ENCODE measurements at regions not wholly inside any gene's neighbourhood (a gene's known extent, or its start where the extent isn't known, plus 50 kb on each side); places are given as distances from the start of the nearest gene placed in this dataset.

DNA sequence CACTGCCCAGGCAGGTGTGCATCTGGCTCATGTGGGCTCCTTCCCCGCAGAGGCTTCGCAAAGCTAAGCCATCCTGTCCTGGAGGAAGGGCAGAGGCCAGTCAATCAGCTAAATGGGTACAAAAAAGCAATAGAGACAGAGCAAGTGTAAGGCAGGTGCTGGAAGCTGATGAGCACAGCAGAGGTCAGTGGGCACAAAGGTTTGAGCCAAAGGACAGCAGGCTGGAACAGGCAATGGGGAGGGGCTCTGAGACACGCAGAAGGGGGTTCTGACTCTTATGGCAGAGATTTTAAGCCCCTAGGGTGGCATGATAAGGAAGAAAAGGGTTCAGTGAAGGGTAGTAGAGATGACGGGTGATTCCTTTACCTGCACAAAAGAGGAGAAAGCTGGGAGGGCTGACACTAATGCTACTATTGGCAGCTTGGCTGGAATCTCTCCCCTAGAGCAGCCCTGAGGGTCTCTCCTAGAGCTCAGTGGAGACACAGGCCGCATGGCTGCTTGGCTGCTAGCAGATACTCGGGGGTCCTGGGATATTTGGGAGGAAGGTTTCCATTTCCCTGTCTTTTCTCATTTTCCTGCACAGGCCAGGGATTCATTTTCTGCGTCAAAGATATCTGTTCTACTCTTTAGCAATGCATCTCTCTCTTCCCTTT, 132.4 kb downstream of the MYCN start:
- DNase-seq (ENCODE audit: extremely low read depth, low read depth): no peak
- TF ChIP-seq, protein P1, sequence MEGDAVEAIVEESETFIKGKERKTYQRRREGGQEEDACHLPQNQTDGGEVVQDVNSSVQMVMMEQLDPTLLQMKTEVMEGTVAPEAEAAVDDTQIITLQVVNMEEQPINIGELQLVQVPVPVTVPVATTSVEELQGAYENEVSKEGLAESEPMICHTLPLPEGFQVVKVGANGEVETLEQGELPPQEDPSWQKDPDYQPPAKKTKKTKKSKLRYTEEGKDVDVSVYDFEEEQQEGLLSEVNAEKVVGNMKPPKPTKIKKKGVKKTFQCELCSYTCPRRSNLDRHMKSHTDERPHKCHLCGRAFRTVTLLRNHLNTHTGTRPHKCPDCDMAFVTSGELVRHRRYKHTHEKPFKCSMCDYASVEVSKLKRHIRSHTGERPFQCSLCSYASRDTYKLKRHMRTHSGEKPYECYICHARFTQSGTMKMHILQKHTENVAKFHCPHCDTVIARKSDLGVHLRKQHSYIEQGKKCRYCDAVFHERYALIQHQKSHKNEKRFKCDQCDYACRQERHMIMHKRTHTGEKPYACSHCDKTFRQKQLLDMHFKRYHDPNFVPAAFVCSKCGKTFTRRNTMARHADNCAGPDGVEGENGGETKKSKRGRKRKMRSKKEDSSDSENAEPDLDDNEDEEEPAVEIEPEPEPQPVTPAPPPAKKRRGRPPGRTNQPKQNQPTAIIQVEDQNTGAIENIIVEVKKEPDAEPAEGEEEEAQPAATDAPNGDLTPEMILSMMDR (IDR thresholded peaks at IDR 0.05; ENCODE audit: low read depth, low read length): no peak

DNA sequence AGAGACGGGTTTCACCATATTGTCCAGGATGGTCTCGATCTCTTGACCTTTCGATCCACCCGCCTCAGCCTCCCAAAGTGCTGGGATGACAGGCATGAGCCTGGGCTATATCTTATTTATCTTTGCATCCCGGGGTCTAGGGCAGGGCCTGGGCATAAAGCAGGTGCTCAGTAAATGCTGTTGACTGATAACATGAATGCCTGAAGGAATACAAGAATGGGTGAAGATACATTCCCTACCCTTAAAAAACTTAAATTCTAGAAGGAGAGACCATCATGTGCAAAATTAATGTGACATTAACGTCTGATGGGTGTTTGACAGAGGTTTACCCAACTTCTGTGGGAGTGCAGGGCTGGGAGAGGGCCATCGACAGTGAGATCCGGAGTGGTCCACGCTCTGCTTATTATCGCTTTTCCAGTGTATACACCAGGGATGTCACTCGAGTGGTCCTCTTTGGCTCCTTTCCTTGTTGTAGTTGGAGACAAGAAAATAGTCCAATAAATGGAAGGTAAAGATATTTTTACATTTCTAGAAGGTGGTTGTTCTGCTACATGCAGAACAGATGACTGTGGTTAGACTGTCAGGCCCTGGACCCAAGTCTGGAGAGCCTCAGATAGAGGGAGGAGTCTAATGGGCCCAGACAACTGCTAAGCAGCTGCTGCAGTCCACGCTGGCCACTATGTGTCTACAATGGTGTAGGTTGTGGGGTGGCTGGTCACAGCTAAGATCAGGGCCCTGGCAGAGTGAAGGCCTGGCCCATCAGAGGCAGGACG, 131.7 kb downstream of the MYCN start:
- TF ChIP-seq, protein P1 (IDR thresholded peaks at IDR 0.05; ENCODE audit: low read depth, low read length): no peak
- DNase-seq (ENCODE audit: extremely low read depth, low read depth): no peak

DNA sequence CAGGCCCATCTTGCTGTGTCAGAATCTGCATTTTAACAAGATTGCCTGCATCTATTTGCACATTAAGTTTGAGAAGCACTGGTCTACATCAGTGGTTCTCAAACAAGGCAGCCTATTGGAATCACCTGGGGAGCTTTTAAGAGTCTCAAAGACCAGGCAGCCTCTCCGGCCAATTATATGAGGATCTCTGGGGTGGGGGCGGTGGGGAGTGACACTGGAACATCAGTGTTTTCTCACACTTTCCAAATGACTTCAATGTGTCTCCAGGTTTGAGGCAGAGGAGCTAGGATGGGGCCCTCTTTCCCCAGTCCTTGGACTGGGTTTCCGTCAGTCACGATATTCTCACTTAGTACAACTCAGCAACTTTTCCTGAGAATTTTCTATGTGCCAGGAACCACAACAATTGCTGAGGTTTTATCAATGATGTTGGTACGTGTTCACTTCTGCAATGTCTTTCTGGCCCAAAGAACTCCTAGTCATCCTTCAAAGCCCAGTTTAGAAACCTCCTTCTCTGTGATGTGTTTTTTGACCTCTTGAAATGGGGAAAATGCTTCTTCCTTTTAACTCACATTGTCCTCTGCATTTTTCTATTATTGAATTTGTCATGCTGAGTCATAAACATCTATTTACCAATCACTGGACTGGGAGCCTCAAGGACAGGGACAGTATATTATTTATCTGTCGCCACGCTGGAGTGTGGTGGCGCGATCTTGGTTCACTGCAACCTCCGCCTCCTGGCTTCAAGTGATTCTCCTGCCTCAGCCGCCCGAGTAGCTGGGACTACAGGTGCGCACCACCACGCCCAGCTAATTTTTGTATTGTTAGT, 130.9 kb downstream of the MYCN start:
- no peak for DNase-seq (ENCODE audit: extremely low read depth, low read depth)
- TF ChIP-seq, protein P1 (IDR thresholded peaks at IDR 0.05; ENCODE audit: low read depth, low read length): no peak

DNA sequence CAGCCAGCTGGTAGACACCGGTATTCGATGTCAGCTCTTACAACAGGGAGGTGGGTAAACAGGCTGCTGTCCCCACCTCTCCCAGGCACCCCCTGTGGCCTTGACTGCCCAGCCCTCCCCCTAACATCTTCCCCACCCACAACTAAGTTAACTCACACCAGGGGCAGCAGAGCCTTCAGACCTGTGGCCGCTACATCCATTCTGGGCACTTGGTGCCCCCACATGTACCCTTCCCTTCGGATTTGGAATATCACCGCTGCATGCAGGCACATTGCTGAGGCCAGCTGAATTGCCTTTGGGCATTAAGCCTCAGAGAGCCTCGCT, 130.3 kb downstream of the MYCN start:
- TF ChIP-seq, protein P1 (IDR thresholded peaks at IDR 0.05; ENCODE audit: low read depth, low read length): no peak
- no peak for DNase-seq (ENCODE audit: extremely low read depth, low read depth)

DNA sequence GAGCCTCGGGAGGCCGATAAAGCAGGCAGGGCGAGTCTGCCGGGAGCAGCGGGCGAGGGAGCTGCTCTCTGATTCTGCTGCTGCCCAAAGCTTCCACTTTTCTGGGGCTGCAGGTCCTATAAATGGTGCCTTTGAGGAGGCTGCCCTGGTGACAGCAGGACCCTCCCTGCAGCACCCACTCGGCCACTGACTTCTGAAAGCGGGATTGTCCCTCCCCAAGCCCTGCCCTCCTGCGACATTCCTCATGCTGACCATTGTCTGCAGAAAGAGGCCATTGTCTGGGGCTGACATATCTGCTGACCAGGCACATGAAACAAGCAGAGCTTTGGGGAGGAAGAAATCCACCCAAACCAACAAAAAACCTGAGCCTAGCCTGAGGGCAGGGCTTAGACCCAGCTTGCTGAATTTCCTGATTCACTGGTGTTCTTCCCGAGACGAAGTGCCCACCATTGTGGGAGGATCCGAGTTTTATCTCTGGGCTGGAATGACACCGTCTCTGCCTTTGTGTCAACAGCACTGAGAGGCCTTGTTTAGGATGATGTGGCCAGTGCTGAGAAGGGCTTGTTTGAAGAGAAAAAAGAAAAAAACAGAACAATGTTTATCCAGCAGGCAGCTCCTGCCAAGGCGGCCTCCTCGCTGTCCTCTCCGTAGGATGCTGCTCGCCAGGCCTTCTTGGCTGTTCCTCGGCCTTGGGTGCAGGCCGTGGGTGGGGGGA, 129.7 kb downstream of the MYCN start:
- TF ChIP-seq, protein P1 (IDR thresholded peaks at IDR 0.05; ENCODE audit: low read depth, low read length): no peak

DNA sequence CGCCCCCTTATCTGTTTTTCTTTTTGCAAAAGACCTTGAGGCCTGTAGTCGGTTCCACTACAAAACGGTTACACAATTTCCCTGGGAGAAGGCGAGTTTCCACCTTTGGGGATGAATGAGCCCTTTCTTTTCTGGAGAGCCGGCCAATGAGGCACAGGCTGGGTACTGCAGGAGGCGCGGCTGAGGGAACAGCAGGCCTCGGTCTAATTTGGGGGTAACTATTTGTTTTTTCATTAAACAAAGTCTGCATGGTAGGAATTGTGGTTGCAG, 129.2 kb downstream of the MYCN start:
- no peak for DNase-seq (ENCODE audit: extremely low read depth, low read depth)
- TF ChIP-seq, protein P1 (IDR thresholded peaks at IDR 0.05; ENCODE audit: low read depth, low read length): no peak

More for the DNA sequence above, 129.7 kb downstream of the MYCN start:
- DNase-seq (ENCODE audit: extremely low read depth, low read depth): no peak
